ENCODE measurements at regions not wholly inside any gene's neighbourhood (a gene's known extent, or its start where the extent isn't known, plus 50 kb on each side); places are given as distances from the start of the nearest gene placed in this dataset.

DNA sequence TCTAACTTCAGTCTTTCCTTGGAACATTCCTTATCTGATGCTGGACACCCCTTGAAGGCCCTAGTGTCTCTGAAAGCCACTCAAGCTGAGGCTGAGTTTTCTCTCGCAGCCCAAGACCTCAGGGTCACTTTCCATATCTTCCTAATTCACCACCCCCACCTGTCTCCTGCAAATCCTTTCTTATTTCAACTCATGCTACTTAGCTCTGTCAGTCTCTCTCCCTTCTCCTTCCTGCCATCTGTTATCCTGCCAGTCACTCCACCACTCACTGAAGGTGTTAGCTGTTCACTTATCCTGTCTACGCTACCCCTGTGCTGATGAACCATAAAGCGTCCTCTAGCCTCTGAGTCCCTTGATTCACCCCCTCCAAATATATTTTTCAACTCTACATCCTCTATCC, 143.9 kb upstream of the SHISA6 start:
- DNase-seq (ENCODE audit: low read depth) = no peak
- Histone ChIP-seq H3K4me3 (ENCODE audit: low read depth, low read length) (no peak overlapping the region), H3K27me3 (ENCODE audit: control insufficient read depth, insufficient read depth, low read length) (no peaks in the 10 kb centered on the region), H3K36me3 (ENCODE audit: control insufficient read depth, insufficient read depth, low read length) (no peaks in the 10 kb centered on the region)
- TF ChIP-seq, protein P1, sequence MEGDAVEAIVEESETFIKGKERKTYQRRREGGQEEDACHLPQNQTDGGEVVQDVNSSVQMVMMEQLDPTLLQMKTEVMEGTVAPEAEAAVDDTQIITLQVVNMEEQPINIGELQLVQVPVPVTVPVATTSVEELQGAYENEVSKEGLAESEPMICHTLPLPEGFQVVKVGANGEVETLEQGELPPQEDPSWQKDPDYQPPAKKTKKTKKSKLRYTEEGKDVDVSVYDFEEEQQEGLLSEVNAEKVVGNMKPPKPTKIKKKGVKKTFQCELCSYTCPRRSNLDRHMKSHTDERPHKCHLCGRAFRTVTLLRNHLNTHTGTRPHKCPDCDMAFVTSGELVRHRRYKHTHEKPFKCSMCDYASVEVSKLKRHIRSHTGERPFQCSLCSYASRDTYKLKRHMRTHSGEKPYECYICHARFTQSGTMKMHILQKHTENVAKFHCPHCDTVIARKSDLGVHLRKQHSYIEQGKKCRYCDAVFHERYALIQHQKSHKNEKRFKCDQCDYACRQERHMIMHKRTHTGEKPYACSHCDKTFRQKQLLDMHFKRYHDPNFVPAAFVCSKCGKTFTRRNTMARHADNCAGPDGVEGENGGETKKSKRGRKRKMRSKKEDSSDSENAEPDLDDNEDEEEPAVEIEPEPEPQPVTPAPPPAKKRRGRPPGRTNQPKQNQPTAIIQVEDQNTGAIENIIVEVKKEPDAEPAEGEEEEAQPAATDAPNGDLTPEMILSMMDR (IDR thresholded peaks at IDR 0.05; ENCODE audit: insufficient read depth, low read length, severe bottlenecking) = no peak
- FAIRE-seq = no peak

DNA sequence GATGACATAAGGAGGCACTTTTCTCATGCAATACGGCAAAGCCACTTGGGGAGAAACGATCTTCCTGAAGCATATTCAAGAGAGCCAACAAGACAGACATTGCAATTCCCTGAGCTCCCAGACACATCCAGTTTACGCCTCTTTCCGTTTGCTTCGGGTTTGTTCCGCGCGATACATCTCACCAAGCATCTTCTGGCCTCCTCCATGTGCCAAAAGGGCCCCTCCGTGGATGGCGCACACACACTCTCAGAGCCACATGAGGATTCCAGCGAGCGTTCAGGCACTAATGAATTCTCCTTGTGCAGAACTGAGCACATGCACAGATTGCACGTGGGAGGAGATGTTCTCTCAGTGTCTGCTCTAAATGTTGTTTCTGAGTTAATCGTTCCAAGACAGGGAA, 146.7 kb upstream of the SHISA6 start:
- FAIRE-seq (no peak), DNase-seq (ENCODE audit: low read depth) (no peak)
- no peaks in the 10 kb centered on the region for H3K36me3 ChIP-seq (ENCODE audit: control insufficient read depth, insufficient read depth, low read length)
- TF ChIP-seq, protein P1 (IDR thresholded peaks at IDR 0.05; ENCODE audit: insufficient read depth, low read length, severe bottlenecking) = no peak
- H3K4me3 ChIP-seq (ENCODE audit: low read depth, low read length) = no peak overlapping the region
- no peaks in the 10 kb centered on the region for H3K27me3 ChIP-seq (ENCODE audit: control insufficient read depth, insufficient read depth, low read length)

- no peak overlapping the region for H3K4me3 ChIP-seq (ENCODE audit: low read depth, low read length)
- H3K27me3 ChIP-seq (ENCODE audit: control insufficient read depth, insufficient read depth, low read length) = no peaks in the 10 kb centered on the region
- TF ChIP-seq, protein P1 (IDR thresholded peaks at IDR 0.05; ENCODE audit: insufficient read depth, low read length, severe bottlenecking) = no peak
- DNase-seq (ENCODE audit: low read depth) (no peak), FAIRE-seq (no peak)
- no peaks in the 10 kb centered on the region for H3K36me3 ChIP-seq (ENCODE audit: control insufficient read depth, insufficient read depth, low read length)
Observed at GRCh38 chr17:11086646-11087340, 154.2 kb upstream of the SHISA6 start.

DNA sequence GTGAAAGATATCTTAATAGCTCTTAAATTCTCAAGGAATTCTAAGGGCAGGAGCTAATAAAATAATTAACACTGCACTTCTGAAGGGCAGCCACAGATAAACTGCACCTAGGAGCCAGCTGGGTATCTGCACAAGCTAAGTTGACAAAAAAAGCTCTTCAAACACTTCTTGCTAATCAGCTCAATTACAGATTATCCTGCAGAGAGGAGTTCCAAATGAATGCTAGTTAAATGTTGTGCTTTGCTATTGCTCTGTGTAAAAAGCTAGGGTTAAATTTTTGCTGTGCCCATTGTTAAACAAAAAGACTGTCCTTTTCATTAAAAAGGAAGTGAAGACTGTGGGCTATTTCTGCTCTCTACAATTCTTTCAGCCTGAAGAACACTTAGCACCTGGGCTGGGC, 158.5 kb upstream of the SHISA6 start:
- no peaks in the 10 kb centered on the region for H3K27me3 ChIP-seq (ENCODE audit: control insufficient read depth, insufficient read depth, low read length)
- no peaks in the 10 kb centered on the region for H3K36me3 ChIP-seq (ENCODE audit: control insufficient read depth, insufficient read depth, low read length)
- TF ChIP-seq, protein P1 (IDR thresholded peaks at IDR 0.05; ENCODE audit: insufficient read depth, low read length, severe bottlenecking) = no peak
- no peak overlapping the region for H3K4me3 ChIP-seq (ENCODE audit: low read depth, low read length)
- no peak for FAIRE-seq
- no peak for DNase-seq (ENCODE audit: low read depth)

DNA sequence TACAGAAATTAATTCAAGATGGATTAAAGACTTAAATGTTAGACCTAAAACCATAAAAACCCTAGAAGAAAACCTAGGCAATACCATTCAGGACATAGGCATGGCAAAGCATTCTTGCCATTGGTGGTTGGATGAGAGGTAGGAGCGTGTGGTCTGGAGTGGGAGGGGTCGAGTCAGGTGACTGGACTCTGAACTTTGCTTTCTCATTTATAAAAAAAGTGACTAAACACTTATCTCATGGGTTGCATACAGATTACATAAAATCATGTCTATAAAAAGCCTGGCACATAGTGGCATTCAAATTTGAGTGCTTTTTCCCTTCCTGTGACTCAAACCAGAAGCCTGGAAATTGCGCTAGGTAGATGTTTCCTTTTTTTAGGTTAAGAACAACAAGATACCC, 159.7 kb upstream of the SHISA6 start:
- FAIRE-seq = no peak
- H3K27me3 ChIP-seq (ENCODE audit: control insufficient read depth, insufficient read depth, low read length) = no peaks in the 10 kb centered on the region
- TF ChIP-seq, protein P1 (IDR thresholded peaks at IDR 0.05; ENCODE audit: insufficient read depth, low read length, severe bottlenecking) = no peak
- no peak for DNase-seq (ENCODE audit: low read depth)
- no peaks in the 10 kb centered on the region for H3K36me3 ChIP-seq (ENCODE audit: control insufficient read depth, insufficient read depth, low read length)
- no peak overlapping the region for H3K4me3 ChIP-seq (ENCODE audit: low read depth, low read length)

DNA sequence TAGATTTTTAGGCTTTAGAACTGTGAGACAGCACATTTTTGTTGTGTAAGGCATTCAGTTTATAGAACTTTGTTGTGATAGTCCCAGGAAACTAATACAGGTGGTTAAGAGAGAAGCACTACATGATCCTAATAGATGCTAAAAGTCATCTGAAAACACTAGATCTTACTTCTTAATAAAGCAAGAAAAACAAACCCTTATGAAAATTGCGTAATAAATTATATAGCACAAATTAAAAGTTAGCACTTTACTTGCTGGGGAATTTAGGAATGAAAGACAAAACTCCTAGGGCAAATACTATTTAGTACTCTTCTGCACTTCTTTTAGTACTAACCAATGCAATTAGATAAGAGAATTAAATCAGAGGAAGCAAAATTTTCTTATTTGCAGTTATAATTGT, 163.3 kb upstream of the SHISA6 start:
- DNase-seq (ENCODE audit: low read depth) = no peak
- H3K27me3 ChIP-seq (ENCODE audit: control insufficient read depth, insufficient read depth, low read length) = no peaks in the 10 kb centered on the region
- H3K4me3 ChIP-seq (ENCODE audit: low read depth, low read length) = no peak overlapping the region
- no peak for FAIRE-seq
- H3K36me3 ChIP-seq (ENCODE audit: control insufficient read depth, insufficient read depth, low read length) = no peaks in the 10 kb centered on the region
- TF ChIP-seq, protein P1 (IDR thresholded peaks at IDR 0.05; ENCODE audit: insufficient read depth, low read length, severe bottlenecking) = no peak
